GM10248 (cell line): ENCODE measurements at regions not wholly inside any gene's neighbourhood (a gene's known extent, or its start where the extent isn't known, plus 50 kb on each side); places are given as distances from the start of the nearest gene placed in this dataset.

Experiments
- CTCF ChIA-PET: fragments of 300-600 bp; sonication (Branson Sonifier 250); formaldehyde crosslinking; extraction: SDS; loops from one replicate; lab custom pipeline; 2021; ENCODE audit warnings: antibody characterized with exemption; lab: Yijun Ruan, JAX
- POLR2A ChIA-PET: fragments of 350-650 bp; sonication (Branson Sonifier 250); formaldehyde crosslinking; extraction: SDS; loops from one replicate; lab custom pipeline; 2020; ENCODE audit warnings: antibody characterized with exemption; lab: Yijun Ruan, JAX
- DNase-seq: peaks from one replicate; pipeline ENCODE4 v3.0.0; 2012; ENCODE audit errors: extremely low spot score
- CTCF ChIP-seq: IDR thresholded peaks from 2 replicates; pipeline ENCODE4 v1.5.1; 2012; ENCODE audit warnings: mild to moderate bottlenecking, low read depth; ENCODE audit errors: extremely low read depth, missing control alignments, control extremely low read depth

- DNase-seq: no peak
- no peak for TF ChIP-seq CTCF
- POLR2A ChIA-PET: no interaction called here
- CTCF ChIA-PET: no interaction called here
Measured at GRCh38 chr6:103017878-103018277, 1624.4 kb downstream of the GRIK2 start.

- TF ChIP-seq CTCF: no peak
- no peak for DNase-seq
- ChIA-PET CTCF (no interaction called here), POLR2A (no interaction called here)
Measured at GRCh38 chr6:103011605-103012004, 1618.1 kb downstream of the GRIK2 start.

- POLR2A ChIA-PET: no interaction called here
- TF ChIP-seq CTCF: no peak
- no peak for DNase-seq
- CTCF ChIA-PET: interaction anchor here (1.5 kb wide), 1 partner anchor 13 kb away, joined by 3 read pairs; no protein-coding TSS in a partner anchor
Measured at GRCh38 chr6:103002282-103002681, 1608.8 kb downstream of the GRIK2 start.

GRCh38 chr6:103001724-103002123 lies 1608.2 kb downstream of the GRIK2 start:
- no peak for DNase-seq
- POLR2A ChIA-PET: no interaction called here
- CTCF ChIA-PET: no interaction called here
- TF ChIP-seq CTCF: no peak

GRCh38 chr6:103000688-103001087 lies 1607.2 kb downstream of the GRIK2 start:
- ChIA-PET CTCF (no interaction called here), POLR2A (no interaction called here)
- no peak for DNase-seq
- no peak for TF ChIP-seq CTCF

GRCh38 chr6:102995491-102995890 lies 1602.0 kb downstream of the GRIK2 start:
- ChIA-PET POLR2A (no interaction called here), CTCF (no interaction called here)
- no peak for DNase-seq
- TF ChIP-seq CTCF: no peak

- DNase-seq: no peak
- POLR2A ChIA-PET: no interaction called here
- CTCF ChIA-PET: no interaction called here
- no peak for TF ChIP-seq CTCF
Measured at GRCh38 chr6:102994866-102995265, 1601.4 kb downstream of the GRIK2 start.
